ENCODE measurements at regions not wholly inside any gene's neighbourhood (a gene's known extent, or its start where the extent isn't known, plus 50 kb on each side); places are given as distances from the start of the nearest gene placed in this dataset.

DNA sequence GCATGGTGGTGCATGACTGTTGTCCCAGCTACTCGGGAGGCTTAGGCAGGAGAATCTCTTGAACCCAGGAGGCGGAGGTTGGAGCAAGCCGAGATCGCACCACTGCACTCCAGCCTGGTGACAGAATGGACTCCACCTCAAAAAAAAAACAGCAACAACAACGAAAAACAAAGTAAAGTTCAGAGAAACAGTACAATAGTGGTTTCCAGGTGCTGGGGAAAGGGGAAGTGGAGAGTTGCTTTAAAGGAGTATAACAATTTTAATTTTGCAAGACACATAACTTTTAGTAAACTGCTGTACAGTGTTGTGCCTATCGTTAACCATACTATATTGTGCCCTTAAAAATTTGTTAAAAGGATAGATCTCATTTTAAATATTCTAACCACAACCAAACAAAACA is 662.7 kb upstream of the POT1 start:
- TF ChIP-seq, protein P1, sequence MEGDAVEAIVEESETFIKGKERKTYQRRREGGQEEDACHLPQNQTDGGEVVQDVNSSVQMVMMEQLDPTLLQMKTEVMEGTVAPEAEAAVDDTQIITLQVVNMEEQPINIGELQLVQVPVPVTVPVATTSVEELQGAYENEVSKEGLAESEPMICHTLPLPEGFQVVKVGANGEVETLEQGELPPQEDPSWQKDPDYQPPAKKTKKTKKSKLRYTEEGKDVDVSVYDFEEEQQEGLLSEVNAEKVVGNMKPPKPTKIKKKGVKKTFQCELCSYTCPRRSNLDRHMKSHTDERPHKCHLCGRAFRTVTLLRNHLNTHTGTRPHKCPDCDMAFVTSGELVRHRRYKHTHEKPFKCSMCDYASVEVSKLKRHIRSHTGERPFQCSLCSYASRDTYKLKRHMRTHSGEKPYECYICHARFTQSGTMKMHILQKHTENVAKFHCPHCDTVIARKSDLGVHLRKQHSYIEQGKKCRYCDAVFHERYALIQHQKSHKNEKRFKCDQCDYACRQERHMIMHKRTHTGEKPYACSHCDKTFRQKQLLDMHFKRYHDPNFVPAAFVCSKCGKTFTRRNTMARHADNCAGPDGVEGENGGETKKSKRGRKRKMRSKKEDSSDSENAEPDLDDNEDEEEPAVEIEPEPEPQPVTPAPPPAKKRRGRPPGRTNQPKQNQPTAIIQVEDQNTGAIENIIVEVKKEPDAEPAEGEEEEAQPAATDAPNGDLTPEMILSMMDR (IDR thresholded peaks at IDR 0.05): no peak
- Histone ChIP-seq H3K4me1 (ENCODE audit: low read depth) (no peaks in the 10 kb centered on the region), H3K36me3 (ENCODE audit: low read depth) (no peaks in the 10 kb centered on the region), H3K9me3 (peaks cover 6% of the 10 kb centered on the region), H3K4me3 (no peak overlapping the region)
- intact Hi-C loops (cut with DNase I, micrococcal nuclease): no loop called here
- DNase-seq (no peak), ATAC-seq (no peak)

GRCh38 chr7:125573126-125573525 is 643.5 kb upstream of the POT1 start:
- DNase-seq (no peak), ATAC-seq (no peak)
- intact Hi-C loops (cut with DNase I, micrococcal nuclease): no loop called here
- Histone ChIP-seq H3K36me3 (ENCODE audit: low read depth) (no peaks in the 10 kb centered on the region), H3K4me1 (ENCODE audit: low read depth) (no peaks in the 10 kb centered on the region), H3K4me3 (no peak overlapping the region), H3K9me3 (peaks cover 6% of the 10 kb centered on the region)
- TF ChIP-seq, protein P1 (IDR thresholded peaks at IDR 0.05): no peak

GRCh38 chr7:125572414-125572813 is 642.8 kb upstream of the POT1 start:
- DNase-seq: no peak
- peaks cover 6% of the 10 kb centered on the region for H3K9me3 ChIP-seq
- intact Hi-C loops (cut with DNase I, micrococcal nuclease): no loop called here
- no peak overlapping the region for H3K4me3 ChIP-seq
- H3K4me1 ChIP-seq (ENCODE audit: low read depth): no peaks in the 10 kb centered on the region
- no peaks in the 10 kb centered on the region for H3K36me3 ChIP-seq (ENCODE audit: low read depth)
- TF ChIP-seq, protein P1 (IDR thresholded peaks at IDR 0.05): no peak
- ATAC-seq: no peak

GRCh38 chr7:125568799-125569198 is 639.2 kb upstream of the POT1 start:
- DNase-seq: no peak
- Histone ChIP-seq H3K4me1 (ENCODE audit: low read depth) (no peaks in the 10 kb centered on the region), H3K36me3 (ENCODE audit: low read depth) (no peaks in the 10 kb centered on the region), H3K4me3 (no peak overlapping the region), H3K9me3 (peaks cover 9% of the 10 kb centered on the region)
- intact Hi-C loops (cut with DNase I, micrococcal nuclease): no loop called here
- no peak for ATAC-seq
- TF ChIP-seq, protein P1 (IDR thresholded peaks at IDR 0.05): no peak

GRCh38 chr7:125567686-125568085 is 638.1 kb upstream of the POT1 start:
- ATAC-seq (no peak), DNase-seq (no peak)
- TF ChIP-seq, protein P1 (IDR thresholded peaks at IDR 0.05): no peak
- Histone ChIP-seq H3K4me1 (ENCODE audit: low read depth) (no peaks in the 10 kb centered on the region), H3K36me3 (ENCODE audit: low read depth) (no peaks in the 10 kb centered on the region), H3K4me3 (no peak overlapping the region), H3K9me3 (peaks cover 13% of the 10 kb centered on the region)
- intact Hi-C loops (cut with DNase I, micrococcal nuclease): no loop called here

DNA sequence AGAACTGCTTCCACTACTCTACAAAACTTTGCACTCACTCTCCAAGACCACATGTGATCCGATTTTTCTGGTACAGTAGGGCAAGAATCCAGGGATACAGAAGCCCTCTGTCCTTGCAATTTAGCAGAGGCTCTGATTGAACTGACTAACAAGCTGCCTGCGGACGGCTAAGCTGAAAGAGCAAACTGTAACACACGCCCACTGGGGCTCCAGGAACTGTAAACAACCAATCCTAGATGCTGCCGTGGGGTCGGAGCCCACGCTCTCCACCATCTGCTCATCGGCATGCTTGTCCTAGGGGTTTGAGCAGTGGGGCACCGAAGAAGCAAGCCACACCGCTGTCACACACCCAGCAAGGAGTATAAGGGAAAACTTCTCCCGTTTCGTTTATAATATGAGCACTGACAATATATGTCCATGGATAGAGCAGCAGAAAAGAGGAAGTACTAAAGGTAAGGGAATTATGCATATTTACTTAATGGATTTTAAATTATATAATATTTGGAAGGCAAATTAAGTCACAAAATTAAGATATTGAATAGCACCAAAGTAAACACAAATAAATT is 634.4 kb upstream of the POT1 start:
- intact Hi-C loops (cut with DNase I, micrococcal nuclease): no loop called here
- no peak for ATAC-seq
- Histone ChIP-seq H3K4me3 (no peak overlapping the region), H3K36me3 (ENCODE audit: low read depth) (no peaks in the 10 kb centered on the region), H3K9me3 (peaks cover 10% of the 10 kb centered on the region), H3K4me1 (ENCODE audit: low read depth) (no peaks in the 10 kb centered on the region)
- TF ChIP-seq, protein P1 (IDR thresholded peaks at IDR 0.05): no peak
- DNase-seq: no peak

Measured in mucosa of descending colon (tissue), 3 donors.